ENCODE measurements at regions not wholly inside any gene's neighbourhood (a gene's known extent, or its start where the extent isn't known, plus 50 kb on each side); places are given as distances from the start of the nearest gene placed in this dataset.

DNA sequence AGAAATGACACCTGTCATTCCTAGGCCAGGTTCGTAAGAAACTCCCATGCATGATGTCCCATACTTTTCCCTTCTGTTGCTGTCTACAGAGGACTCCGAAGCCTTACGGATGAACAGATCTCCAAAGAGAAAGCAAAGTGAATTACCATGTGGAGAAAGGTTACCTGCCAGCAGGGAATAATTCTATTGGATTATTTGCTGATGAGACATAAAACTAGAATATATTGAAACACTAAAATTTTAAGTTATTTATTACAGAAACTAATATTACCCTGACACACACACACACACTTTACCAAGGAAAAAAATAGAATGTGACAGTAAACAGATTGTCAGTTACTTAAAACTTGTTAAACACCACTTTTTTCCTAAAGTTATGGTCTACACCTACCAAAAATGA, 452.7 kb upstream of the DAB2 start:
- H3K4me3 ChIP-seq, result no peak overlapping the region
- no peaks in the 10 kb centered on the region for H3K9me3 ChIP-seq
- no peaks in the 10 kb centered on the region for H3K4me1 ChIP-seq
- H3K27ac ChIP-seq, result no peak overlapping the region
- H3K36me3 ChIP-seq, result no peaks in the 10 kb centered on the region
- TF ChIP-seq POLR2AphosphoS5 (IDR thresholded peaks at IDR 0.05), result no peak
- intact Hi-C loops (cut with DNase I), result no loop called here
- 96 to 98% methylated on average over 3 of the region's 3 CpGs for WGBS, 2 donors
- no peaks in the 10 kb centered on the region for H3K27me3 ChIP-seq
- no peak for DNase-seq

DNA sequence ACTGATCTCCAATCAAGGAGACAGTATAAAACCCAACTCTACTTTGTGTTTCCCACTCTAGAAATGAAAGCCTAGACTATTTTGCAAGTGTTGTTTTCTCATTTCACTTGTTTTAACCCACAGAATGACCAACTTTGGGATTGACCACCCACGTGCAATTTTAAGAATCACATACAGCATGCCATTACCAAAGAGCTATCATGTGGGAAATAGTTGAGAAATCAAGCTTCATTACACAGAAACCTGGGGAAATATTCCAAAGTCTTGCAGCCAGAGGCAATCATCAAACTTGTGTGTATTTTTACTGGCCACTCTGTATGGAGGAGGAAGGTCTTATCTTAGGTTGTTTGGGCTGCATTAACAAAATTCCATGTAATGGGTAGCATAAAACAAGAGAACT, 451.4 kb upstream of the DAB2 start:
- intact Hi-C loops (cut with DNase I), result no loop called here
- no peaks in the 10 kb centered on the region for H3K9me3 ChIP-seq
- TF ChIP-seq, protein P1, sequence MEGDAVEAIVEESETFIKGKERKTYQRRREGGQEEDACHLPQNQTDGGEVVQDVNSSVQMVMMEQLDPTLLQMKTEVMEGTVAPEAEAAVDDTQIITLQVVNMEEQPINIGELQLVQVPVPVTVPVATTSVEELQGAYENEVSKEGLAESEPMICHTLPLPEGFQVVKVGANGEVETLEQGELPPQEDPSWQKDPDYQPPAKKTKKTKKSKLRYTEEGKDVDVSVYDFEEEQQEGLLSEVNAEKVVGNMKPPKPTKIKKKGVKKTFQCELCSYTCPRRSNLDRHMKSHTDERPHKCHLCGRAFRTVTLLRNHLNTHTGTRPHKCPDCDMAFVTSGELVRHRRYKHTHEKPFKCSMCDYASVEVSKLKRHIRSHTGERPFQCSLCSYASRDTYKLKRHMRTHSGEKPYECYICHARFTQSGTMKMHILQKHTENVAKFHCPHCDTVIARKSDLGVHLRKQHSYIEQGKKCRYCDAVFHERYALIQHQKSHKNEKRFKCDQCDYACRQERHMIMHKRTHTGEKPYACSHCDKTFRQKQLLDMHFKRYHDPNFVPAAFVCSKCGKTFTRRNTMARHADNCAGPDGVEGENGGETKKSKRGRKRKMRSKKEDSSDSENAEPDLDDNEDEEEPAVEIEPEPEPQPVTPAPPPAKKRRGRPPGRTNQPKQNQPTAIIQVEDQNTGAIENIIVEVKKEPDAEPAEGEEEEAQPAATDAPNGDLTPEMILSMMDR (IDR thresholded peaks at IDR 0.05), result no peak
- TF ChIP-seq POLR2A (IDR thresholded peaks at IDR 0.05) (no peak), EP300 (IDR thresholded peaks at IDR 0.05) (no peak), POLR2AphosphoS5 (IDR thresholded peaks at IDR 0.05) (no peak)
- H3K4me1 ChIP-seq, result no peaks in the 10 kb centered on the region
- no peak overlapping the region for H3K4me3 ChIP-seq
- H3K36me3 ChIP-seq, result no peaks in the 10 kb centered on the region
- DNase-seq, result no peak
- WGBS, 2 donors, result 81 to 84% methylated on average over 1 of the region's 1 CpG
- H3K27me3 ChIP-seq, result no peaks in the 10 kb centered on the region
- H3K27ac ChIP-seq, result no peak overlapping the region

DNA sequence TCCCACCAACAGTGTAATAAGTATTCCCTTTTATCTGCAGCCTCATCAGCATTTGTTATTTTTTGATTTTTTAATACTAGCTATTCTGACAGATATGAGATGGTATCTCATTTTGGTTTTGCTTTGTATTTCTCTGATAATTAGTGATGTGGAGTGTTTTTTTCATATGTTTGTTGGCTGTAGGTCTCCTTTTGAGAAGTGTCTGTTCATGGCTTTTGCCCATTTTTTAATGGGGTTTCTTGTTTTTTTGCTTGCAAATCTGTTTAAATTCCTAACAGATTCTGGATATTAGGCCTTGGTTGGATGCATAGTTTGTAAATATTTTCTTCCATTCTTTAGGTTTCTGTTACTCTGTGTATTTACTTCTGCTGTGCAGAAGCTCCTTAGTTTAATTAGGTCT, 445.4 kb upstream of the DAB2 start:
- Histone ChIP-seq H3K27me3 (no peaks in the 10 kb centered on the region), H3K27ac (no peak overlapping the region), H3K4me1 (no peaks in the 10 kb centered on the region), H3K4me3 (no peak overlapping the region), H3K9me3 (no peaks in the 10 kb centered on the region), H3K36me3 (no peaks in the 10 kb centered on the region)
- no peak for TF ChIP-seq POLR2AphosphoS5 (IDR thresholded peaks at IDR 0.05)
- TF ChIP-seq EP300 (IDR thresholded peaks at IDR 0.05), result no peak
- DNase-seq, result no peak
- intact Hi-C loops (cut with DNase I), result no loop called here

DNA sequence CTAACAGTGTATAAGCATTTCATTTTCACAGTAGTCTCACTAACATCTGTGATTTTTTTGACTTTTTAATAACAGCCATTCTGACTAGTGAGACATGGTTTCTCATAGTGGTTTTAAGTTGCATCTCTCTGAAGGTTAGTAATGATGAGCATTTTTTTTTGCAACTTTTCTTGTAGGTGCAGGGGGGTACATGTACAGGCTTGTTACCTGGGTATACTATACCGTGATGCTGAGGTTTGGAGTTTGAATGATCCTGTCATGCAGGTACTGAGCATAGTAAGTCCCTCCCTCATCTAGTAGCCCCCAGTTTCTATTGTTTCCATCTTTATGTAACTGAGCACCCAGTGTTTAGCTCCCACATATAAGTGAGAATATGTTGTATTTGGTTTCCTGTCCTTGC, 444.6 kb upstream of the DAB2 start:
- no peaks in the 10 kb centered on the region for H3K36me3 ChIP-seq
- WGBS, 2 donors, result 73 to 78% methylated on average over 1 of the region's 1 CpG
- H3K4me3 ChIP-seq, result no peak overlapping the region
- H3K27ac ChIP-seq, result no peak overlapping the region
- intact Hi-C loops (cut with DNase I), result no loop called here
- H3K27me3 ChIP-seq, result no peaks in the 10 kb centered on the region
- no peaks in the 10 kb centered on the region for H3K9me3 ChIP-seq
- TF ChIP-seq EP300 (IDR thresholded peaks at IDR 0.05), result no peak
- no peak for TF ChIP-seq POLR2A (IDR thresholded peaks at IDR 0.05)
- TF ChIP-seq, protein P1 (IDR thresholded peaks at IDR 0.05), result no peak
- no peak for TF ChIP-seq POLR2AphosphoS5 (IDR thresholded peaks at IDR 0.05)
- H3K4me1 ChIP-seq, result no peaks in the 10 kb centered on the region
- DNase-seq, result no peak

DNA sequence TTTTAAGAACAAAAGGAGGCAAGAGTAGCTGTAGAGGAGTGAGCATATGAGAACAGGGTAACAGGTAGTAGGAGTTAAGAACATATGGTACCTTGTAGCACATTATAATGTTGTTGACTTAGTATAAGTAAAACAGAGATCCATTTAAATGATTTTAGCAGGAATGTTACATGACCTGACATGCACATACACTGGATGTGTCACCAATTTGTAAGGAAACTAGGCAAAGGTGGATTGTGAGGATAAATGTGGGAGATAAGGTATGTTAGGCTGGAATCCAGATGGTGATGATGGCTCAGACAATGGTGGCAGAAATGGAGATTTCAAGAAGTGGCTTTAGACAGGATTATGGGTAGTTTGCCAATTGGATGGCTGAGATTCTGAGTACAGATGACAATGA, 443.1 kb upstream of the DAB2 start:
- no peak for DNase-seq
- Histone ChIP-seq H3K4me3 (no peak overlapping the region), H3K36me3 (no peaks in the 10 kb centered on the region), H3K9me3 (no peaks in the 10 kb centered on the region), H3K27me3 (no peaks in the 10 kb centered on the region), H3K4me1 (no peaks in the 10 kb centered on the region), H3K27ac (no peak overlapping the region)
- TF ChIP-seq POLR2AphosphoS5 (IDR thresholded peaks at IDR 0.05) (no peak), EP300 (IDR thresholded peaks at IDR 0.05) (no peak), POLR2A (IDR thresholded peaks at IDR 0.05) (no peak)
- TF ChIP-seq, protein P1 (IDR thresholded peaks at IDR 0.05), result no peak
- intact Hi-C loops (cut with DNase I), result no loop called here

DNA sequence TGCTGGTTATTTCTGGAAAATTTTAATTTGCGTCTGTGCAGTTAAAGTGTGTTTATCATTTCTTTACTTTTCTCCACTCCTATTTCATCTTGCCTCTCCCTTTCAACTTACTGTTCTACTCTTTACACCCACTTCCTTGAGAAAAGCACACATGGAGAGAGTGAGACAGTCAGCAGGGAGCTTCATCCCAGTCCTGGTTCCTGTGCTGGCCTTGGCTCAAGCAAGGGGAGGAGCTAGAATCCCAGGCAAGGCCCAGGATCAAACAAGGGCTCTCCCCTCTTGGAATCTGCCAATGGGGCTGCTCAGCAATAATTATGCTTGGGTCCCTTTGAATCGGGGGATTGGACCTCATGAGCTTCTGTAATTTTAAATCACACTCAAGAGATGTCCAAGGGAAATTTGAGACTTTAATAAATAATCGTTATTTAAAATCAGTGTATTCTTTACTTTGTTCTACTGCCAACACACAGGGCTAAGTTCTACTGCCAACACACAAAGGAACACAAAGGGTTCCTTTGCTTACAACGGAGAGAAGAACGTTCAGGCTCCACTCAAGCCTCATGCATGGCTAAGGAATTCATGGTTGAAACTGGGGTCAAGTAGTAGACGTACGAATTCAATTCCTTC, 439.3 kb upstream of the DAB2 start:
- H3K36me3 ChIP-seq, result no peaks in the 10 kb centered on the region
- no peaks in the 10 kb centered on the region for H3K27me3 ChIP-seq
- intact Hi-C loops (cut with DNase I), result no loop called here
- no peak overlapping the region for H3K4me3 ChIP-seq
- no peaks in the 10 kb centered on the region for H3K4me1 ChIP-seq
- TF ChIP-seq POLR2AphosphoS5 (IDR thresholded peaks at IDR 0.05), result no peak
- H3K27ac ChIP-seq, result no peak overlapping the region
- WGBS, 2 donors, result 87 to 90% methylated on average over 7 of the region's 7 CpGs
- DNase-seq, result no peak
- H3K9me3 ChIP-seq, result no peaks in the 10 kb centered on the region
